Psoas muscle (tissue), 7 donors: ENCODE measurements at regions not wholly inside any gene's neighbourhood (a gene's known extent, or its start where the extent isn't known, plus 50 kb on each side); places are given as distances from the start of the nearest gene placed in this dataset.

ENCODE experiments used
- ATAC-seq, 4 donors: fragments of 200-7000 bp; cut with Tn5 transposase; one replicate each; pipeline ENCODE4 v1.9.1; 2020; ENCODE audit warnings: moderate library complexity in 3 of 4, mild to moderate bottlenecking in 2 of 4
- DNase-seq, 2 donors: peaks; one replicate each; pipeline ENCODE4 v3.0.0-alpha.2; 2020
- H3K27ac ChIP-seq: fragments of 200-600 bp; one replicate; pipeline ENCODE4 v1.8.0; 2022
- H3K27me3 ChIP-seq, 3 donors: fragments of 200-600 bp in 1 of 3; one replicate each; pipeline versions ENCODE4 v1.6.1 to v1.8.0; 2013 to 2022; ENCODE audit warnings: low read length in 2 of 3, mild to moderate bottlenecking in 2 of 3, moderate library complexity in 1 of 3; ENCODE audit not compliant: insufficient read depth in 3 of 3
- H3K36me3 ChIP-seq, 2 donors: fragments of 200-600 bp in 1 of 2; one replicate each; pipeline versions ENCODE4 v1.6.1 to v1.8.0; 2013 to 2022; ENCODE audit warnings: low read depth in 1 of 2, mild to moderate bottlenecking in 1 of 2, moderate library complexity in 1 of 2; ENCODE audit not compliant: insufficient read depth in 1 of 2
- H3K4me1 ChIP-seq: fragments of 200-600 bp; one replicate; pipeline ENCODE4 v1.8.0; 2022
- H3K4me3 ChIP-seq: fragments of 200-600 bp; one replicate; pipeline ENCODE4 v1.8.0; 2022; ENCODE audit warnings: mild to moderate bottlenecking
- H3K9me3 ChIP-seq: fragments of 200-600 bp; one replicate; pipeline ENCODE4 v1.8.0; 2022
- WGBS, 3 donors: extraction: QIAGEN DNeasy Blood & Tissue Kit; methylation state at CpG; one replicate each; pipeline versions ENCODE4 v1.1.6 to v1.1.7; 2013; 5-methylcytosine and 5-hydroxymethylcytosine counted together
- intact Hi-C, 2 donors: fragments of 100-400 bp; cut with DNase I; formaldehyde crosslinking; loops; one replicate each; pipeline versions ENCODE4 v1.11.0 to v1.14.2; 2022
- TF ChIP-seq, protein P1 (sequence below): fragments of 200-600 bp; IDR thresholded peaks from one replicate; pipeline ENCODE4 v1.8.0; 2022; ENCODE audit warnings: antibody characterized with exemption
- donor health status: healthy with polysubstance abuse.
- donor health status: DM: no; HTN: no; CAD: no; lungs with moderate emphysema.
- donor health status: Bipolar disorder and iron deficiency.
- donor health status: healthy.
- donor health status: DM: yes; HTN: yes; CAD: no.
- donor health status: DM: no; HTN: no; CAD: no.
- donor health status: DM: yes; HTN: yes; CAD: no.

DNA sequence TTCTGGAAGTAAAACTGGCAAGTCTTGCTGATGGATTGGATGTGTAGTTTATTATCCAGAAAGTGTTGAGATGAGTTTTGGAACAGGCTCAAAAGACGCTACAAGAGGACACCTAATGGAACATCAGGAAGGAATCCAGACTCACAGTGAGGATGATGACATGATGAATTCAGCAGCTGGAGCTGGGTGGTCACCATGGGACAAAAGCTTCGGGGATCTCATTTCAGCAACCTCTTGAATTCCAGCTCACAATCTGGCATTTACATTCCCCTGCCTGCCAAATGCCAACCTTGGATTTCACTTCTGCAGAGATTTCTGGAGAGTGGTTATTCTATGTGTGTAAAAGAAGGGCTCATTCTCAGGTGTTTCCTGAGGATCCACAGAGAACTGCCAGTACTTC, 288.0 kb upstream of the TMTC4 start:
- intact Hi-C loops: no loop called here
- no peaks in the 10 kb centered on the region for H3K4me1 ChIP-seq
- H3K27ac ChIP-seq: no peak overlapping the region
- WGBS, 3 donors: 18 to 20% (median 19%) methylated on average over 2 of the region's 2 CpGs
- H3K9me3 ChIP-seq: no peaks in the 10 kb centered on the region
- TF ChIP-seq, protein P1, sequence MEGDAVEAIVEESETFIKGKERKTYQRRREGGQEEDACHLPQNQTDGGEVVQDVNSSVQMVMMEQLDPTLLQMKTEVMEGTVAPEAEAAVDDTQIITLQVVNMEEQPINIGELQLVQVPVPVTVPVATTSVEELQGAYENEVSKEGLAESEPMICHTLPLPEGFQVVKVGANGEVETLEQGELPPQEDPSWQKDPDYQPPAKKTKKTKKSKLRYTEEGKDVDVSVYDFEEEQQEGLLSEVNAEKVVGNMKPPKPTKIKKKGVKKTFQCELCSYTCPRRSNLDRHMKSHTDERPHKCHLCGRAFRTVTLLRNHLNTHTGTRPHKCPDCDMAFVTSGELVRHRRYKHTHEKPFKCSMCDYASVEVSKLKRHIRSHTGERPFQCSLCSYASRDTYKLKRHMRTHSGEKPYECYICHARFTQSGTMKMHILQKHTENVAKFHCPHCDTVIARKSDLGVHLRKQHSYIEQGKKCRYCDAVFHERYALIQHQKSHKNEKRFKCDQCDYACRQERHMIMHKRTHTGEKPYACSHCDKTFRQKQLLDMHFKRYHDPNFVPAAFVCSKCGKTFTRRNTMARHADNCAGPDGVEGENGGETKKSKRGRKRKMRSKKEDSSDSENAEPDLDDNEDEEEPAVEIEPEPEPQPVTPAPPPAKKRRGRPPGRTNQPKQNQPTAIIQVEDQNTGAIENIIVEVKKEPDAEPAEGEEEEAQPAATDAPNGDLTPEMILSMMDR: no peak
- DNase-seq (no peak), ATAC-seq (no peak)
- no peaks in the 10 kb centered on the region for H3K36me3 ChIP-seq
- H3K27me3 ChIP-seq: no peaks in the 10 kb centered on the region
- H3K4me3 ChIP-seq: no peak overlapping the region

DNA sequence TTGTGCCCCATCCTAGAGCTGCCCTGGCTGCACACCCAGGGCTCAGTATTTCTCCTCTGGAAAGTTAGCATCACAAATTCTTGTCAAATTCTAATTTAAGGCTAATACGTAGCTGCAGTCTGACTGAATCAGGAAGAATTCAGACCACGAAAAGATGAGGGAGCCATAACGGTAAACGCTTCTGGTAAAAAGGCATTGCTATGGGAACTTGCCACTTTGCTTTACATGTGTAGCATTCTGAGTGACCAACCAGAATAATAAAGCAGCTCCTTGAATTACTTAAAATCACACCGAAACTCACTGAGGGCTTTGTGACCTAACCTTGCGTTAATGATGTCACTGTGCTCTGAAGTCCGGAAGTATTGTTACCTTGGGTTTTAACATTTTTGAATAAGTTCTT, 286.6 kb upstream of the TMTC4 start:
- Histone ChIP-seq H3K27ac (no peak overlapping the region), H3K36me3 (no peaks in the 10 kb centered on the region), H3K4me3 (no peak overlapping the region), H3K4me1 (no peaks in the 10 kb centered on the region), H3K9me3 (no peaks in the 10 kb centered on the region), H3K27me3 (no peaks in the 10 kb centered on the region)
- DNase-seq: no peak
- no peak for ATAC-seq
- WGBS, 3 donors: 85 to 88% (median 86%) methylated on average over 7 of the region's 7 CpGs
- TF ChIP-seq, protein P1: no peak
- intact Hi-C loops: no loop called here

DNA sequence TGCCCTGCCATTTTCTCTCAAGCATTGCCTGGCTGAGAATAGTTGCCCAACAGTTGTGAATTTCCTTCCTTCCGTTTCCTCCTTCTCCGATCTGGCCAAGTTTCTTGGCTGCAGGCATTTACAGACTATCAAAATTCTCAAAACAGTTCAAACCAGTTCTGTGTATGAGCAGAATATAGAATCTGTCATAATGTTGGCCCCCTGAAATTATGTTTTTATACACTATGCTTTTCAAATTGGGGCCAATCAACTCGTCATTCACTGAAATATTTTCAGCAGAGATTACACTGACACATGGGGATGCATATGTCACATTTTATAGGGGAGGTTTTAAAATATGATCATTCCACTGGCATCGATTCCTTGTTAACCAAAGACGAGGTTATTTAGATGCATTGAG, 284.2 kb upstream of the TMTC4 start:
- H3K27me3 ChIP-seq: no peaks in the 10 kb centered on the region
- no peaks in the 10 kb centered on the region for H3K36me3 ChIP-seq
- TF ChIP-seq, protein P1: no peak
- WGBS, 3 donors: 65 to 72% (median 70%) methylated on average over 5 of the region's 5 CpGs
- intact Hi-C loops: no loop called here
- no peak for DNase-seq
- no peaks in the 10 kb centered on the region for H3K9me3 ChIP-seq
- no peak overlapping the region for H3K27ac ChIP-seq
- no peak overlapping the region for H3K4me3 ChIP-seq
- no peaks in the 10 kb centered on the region for H3K4me1 ChIP-seq
- ATAC-seq: no peak

DNA sequence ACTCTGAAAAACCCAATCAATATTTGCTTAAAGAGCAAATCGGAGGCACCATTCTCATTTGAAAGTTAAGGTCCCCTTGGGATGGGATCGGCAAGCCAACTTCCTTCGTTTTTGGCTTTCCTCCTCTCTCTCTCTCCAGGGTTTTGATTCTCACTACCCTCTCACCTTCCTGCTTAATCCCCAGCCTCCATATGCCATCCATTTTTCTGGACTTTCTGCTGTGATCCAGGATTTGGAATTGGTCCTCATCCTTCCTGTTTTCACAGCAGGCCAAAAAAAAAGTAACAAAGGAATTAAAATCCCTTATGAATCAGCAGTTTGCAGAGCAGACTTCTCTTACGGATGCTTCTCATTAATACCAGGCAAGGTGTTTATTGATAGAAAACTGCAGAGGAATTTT, 283.1 kb upstream of the TMTC4 start:
- no peak for DNase-seq
- WGBS, 3 donors: 49 to 60% (median 50%) methylated on average over 4 of the region's 4 CpGs
- Histone ChIP-seq H3K4me3 (no peak overlapping the region), H3K4me1 (no peaks in the 10 kb centered on the region), H3K27ac (no peak overlapping the region), H3K27me3 (no peaks in the 10 kb centered on the region), H3K9me3 (no peaks in the 10 kb centered on the region), H3K36me3 (no peaks in the 10 kb centered on the region)
- intact Hi-C loops: no loop called here
- no peak for ATAC-seq
- TF ChIP-seq, protein P1: no peak

DNA sequence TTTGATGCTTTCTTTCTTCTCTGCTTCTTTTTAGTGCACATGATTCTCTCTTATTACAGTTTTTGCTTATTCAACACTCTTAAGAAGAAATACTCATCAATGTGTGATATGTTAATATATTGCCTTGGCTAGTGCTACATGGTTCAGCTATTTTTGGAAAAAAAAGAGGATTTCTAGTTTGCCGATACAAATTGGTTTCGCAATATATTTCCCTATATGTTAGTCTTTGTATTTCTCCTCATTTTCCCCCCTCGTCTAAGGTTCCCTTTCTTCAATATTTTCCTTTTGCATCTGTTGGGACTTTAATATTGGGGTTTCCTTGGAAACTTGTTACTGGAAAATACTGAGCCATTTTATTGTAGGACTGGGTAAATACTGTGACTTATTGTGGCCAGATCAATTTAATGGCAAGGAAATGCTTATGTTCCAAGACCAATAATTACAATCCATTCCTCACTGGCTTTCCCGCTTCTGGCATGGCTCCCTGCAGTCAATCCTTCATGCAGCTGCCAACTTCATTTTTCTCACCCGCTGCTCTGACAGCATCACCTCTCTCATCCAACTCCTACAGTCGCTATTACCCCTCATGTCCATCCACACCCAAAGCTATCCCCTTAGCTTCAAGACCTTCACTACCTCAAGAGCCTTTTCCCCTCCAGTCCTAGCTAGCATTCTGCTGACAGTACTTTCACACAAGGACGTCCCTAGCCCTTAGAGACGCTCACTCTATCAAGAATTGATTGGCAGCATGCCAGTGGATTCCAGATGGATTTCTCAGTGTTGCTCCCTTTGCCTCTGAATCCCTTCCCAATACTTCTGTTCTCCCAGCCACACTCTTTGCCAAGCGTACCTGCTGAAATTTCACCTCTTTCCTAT, 280.1 kb upstream of the TMTC4 start:
- H3K27me3 ChIP-seq: no peaks in the 10 kb centered on the region

More for the DNA sequence above, 280.1 kb upstream of the TMTC4 start:
- TF ChIP-seq, protein P1: no peak
- Histone ChIP-seq H3K4me1 (no peaks in the 10 kb centered on the region), H3K36me3 (no peaks in the 10 kb centered on the region), H3K4me3 (no peak overlapping the region), H3K9me3 (no peaks in the 10 kb centered on the region), H3K27ac (no peak overlapping the region)
- ATAC-seq: no peak
- no peak for DNase-seq
- intact Hi-C loops: no loop called here
- WGBS, 3 donors: 56 to 67% (median 66%) methylated on average over 9 of the region's 9 CpGs
